ENCODE measurements at regions not wholly inside any gene's neighbourhood (a gene's known extent, or its start where the extent isn't known, plus 50 kb on each side); places are given as distances from the start of the nearest gene placed in this dataset.

- no peak overlapping the region for H3K4ac ChIP-seq (ENCODE audit: low read depth, low read length)
These were observed 101.4 kb downstream of the BTC start for GRCh38 chr4:74692972-74693371.

More at GRCh38 chr4:74692972-74693371, 101.4 kb downstream of the BTC start:
- Histone ChIP-seq H3K4me3 (ENCODE audit: low read depth, low read length) (no peak overlapping the region), H3K18ac (ENCODE audit: low read length) (no peak overlapping the region), H3K23ac (ENCODE audit: low read length) (no peak overlapping the region), H3K36me3 (ENCODE audit: control insufficient read depth in 1 of 2, insufficient read depth in 2 of 2, low read length in 2 of 2) (no peaks in the 10 kb centered on the region), H2BK12ac (ENCODE audit: low read length) (no peak overlapping the region), H3K27me3 (ENCODE audit: insufficient read depth, low read length) (no peaks in the 10 kb centered on the region), H3K79me2 (ENCODE audit: control insufficient read depth, insufficient read depth, low read length, poor library complexity) (no peaks in the 10 kb centered on the region), H3K9me3 (ENCODE audit: insufficient read depth, low read depth, low read length) (no peaks in the 10 kb centered on the region), H3K9ac (ENCODE audit: low read length) (no peak overlapping the region), H3K14ac (ENCODE audit: low read length) (no peak overlapping the region), H2BK5ac (ENCODE audit: low read depth, low read length, poor library complexity) (no peak overlapping the region), H3K4me1 (ENCODE audit: control insufficient read depth in 1 of 2, insufficient read depth in 2 of 2, low read length in 2 of 2) (no peaks in the 10 kb centered on the region), H3K4me2 (ENCODE audit: low read length) (no peak overlapping the region), H3K79me1 (ENCODE audit: low read length) (no peaks in the 10 kb centered on the region), H4K91ac (ENCODE audit: low read depth, low read length) (no peak overlapping the region), H4K8ac (ENCODE audit: low read depth, low read length) (no peak overlapping the region), H3K27ac (ENCODE audit: low read depth, low read length) (no peak overlapping the region), H2BK120ac (ENCODE audit: insufficient read depth, low read length, poor library complexity) (no peak overlapping the region), H2AK5ac (ENCODE audit: low read length) (no peak overlapping the region), H2AFZ (ENCODE audit: insufficient read depth, low read length, poor library complexity) (no peak overlapping the region), H4K12ac (ENCODE audit: low read depth, low read length) (no peak overlapping the region)
- WGBS (ENCODE audit: extremely low coverage, insufficient coverage, insufficient read length), result no CpG with 5 or more reads among the region's 4 CpGs
- no peak for DNase-seq

All from trophoblast cell (in vitro differentiated cells and primary cell).